Left lung (tissue), 4 donors: ENCODE measurements at regions not wholly inside any gene's neighbourhood (a gene's known extent, or its start where the extent isn't known, plus 50 kb on each side); places are given as distances from the start of the nearest gene placed in this dataset.

Source experiments
- ATAC-seq: fragments of 200-7000 bp; cut with Tn5 transposase; one replicate; pipeline ENCODE4 v1.9.1; 2020; ENCODE audit warnings: moderate library complexity
- DNase-seq, 4 donors: peaks; one replicate each; pipeline ENCODE4 v3.0.0-alpha.2; 2013 to 2020
- H3K27ac ChIP-seq, 2 donors: fragments of 200-600 bp; sonication (generic) in 1 of 2; one replicate each; pipeline versions ENCODE4 v1.5.0 to v1.8.0; 2020 to 2021
- H3K27me3 ChIP-seq, 2 donors: fragments of 200-600 bp; sonication (generic) in 1 of 2; one replicate each; pipeline versions ENCODE4 v1.5.0 to v1.8.0; 2020 to 2021
- H3K36me3 ChIP-seq, 2 donors: fragments of 200-600 bp; sonication (generic) in 1 of 2; one replicate each; pipeline versions ENCODE4 v1.5.0 to v1.8.0; 2020 to 2021
- H3K4me1 ChIP-seq, 2 donors: fragments of 200-600 bp; one replicate each; pipeline ENCODE4 v1.8.0; 2021
- H3K4me3 ChIP-seq, 2 donors: fragments of 200-600 bp; sonication (generic) in 1 of 2; one replicate each; pipeline versions ENCODE4 v1.5.0 to v1.8.0; 2020 to 2021; ENCODE audit warnings: mild to moderate bottlenecking in 1 of 2
- H3K9me3 ChIP-seq, 2 donors: fragments of 200-600 bp; sonication (generic) in 1 of 2; one replicate each; pipeline versions ENCODE4 v1.5.0 to v1.8.0; 2020 to 2021
- CTCF ChIP-seq, 2 donors: fragments of 200-600 bp; sonication (generic) in 1 of 2; IDR thresholded peaks; one replicate each; pipeline versions ENCODE4 v1.5.0 to v1.8.0; 2021; ENCODE audit warnings: antibody characterized with exemption in 2 of 2
- intact Hi-C, 2 donors: fragments of 100-400 bp; cut with DNase I; formaldehyde crosslinking; loops; one replicate each; pipeline versions ENCODE4 v1.11.2 to v1.14.2; 2022
- donor health status: DM: no; HTN: yes; CAD: no.
- donor health status: DM: no; HTN: no; CAD: no.

GRCh38 chr15:39466750-39467105, 114.2 kb upstream of the THBS1 start:
- Histone ChIP-seq H3K9me3 (no peaks in the 10 kb centered on the region), H3K4me1 (peaks cover 7 to 65% of the 10 kb centered on the region in 2 donors), H3K27ac (peak overlapping the region; percentile 53 to 72), H3K27me3 (no peaks in the 10 kb centered on the region), H3K36me3 (no peaks in the 10 kb centered on the region), H3K4me3 (no peak overlapping the region)
- DNase-seq = no peak
- no peak for ATAC-seq
- TF ChIP-seq CTCF (IDR thresholded peaks at IDR 0.05) = no peak
- intact Hi-C loops = no loop called here

GRCh38 chr15:39468331-39468730, 112.5 kb upstream of the THBS1 start:
- Histone ChIP-seq H3K27ac (peak overlapping the region; percentile 0 to 80), H3K4me3 (no peak overlapping the region), H3K27me3 (no peaks in the 10 kb centered on the region), H3K4me1 (peaks cover 9 to 64% of the 10 kb centered on the region in 2 donors), H3K9me3 (no peaks in the 10 kb centered on the region), H3K36me3 (no peaks in the 10 kb centered on the region)
- no peak for TF ChIP-seq CTCF (IDR thresholded peaks at IDR 0.05)
- DNase-seq (no peak), ATAC-seq (peak; percentile 16)
- intact Hi-C loops = no loop called here

GRCh38 chr15:39468828-39469227, 112.1 kb upstream of the THBS1 start:
- H3K36me3 ChIP-seq = no peaks in the 10 kb centered on the region
- peak overlapping the region; percentile 0 to 80 for H3K27ac ChIP-seq
- H3K27me3 ChIP-seq = no peaks in the 10 kb centered on the region
- intact Hi-C loops = no loop called here
- TF ChIP-seq CTCF (IDR thresholded peaks at IDR 0.05) = no peak
- DNase-seq (no peak), ATAC-seq (no peak)
- no peak overlapping the region for H3K4me3 ChIP-seq
- H3K4me1 ChIP-seq = peaks cover 12 to 65% of the 10 kb centered on the region in 2 donors
- H3K9me3 ChIP-seq = no peaks in the 10 kb centered on the region

GRCh38 chr15:39471785-39472574, 108.9 kb upstream of the THBS1 start:
- DNase-seq (no peak), ATAC-seq (peak; percentile 3)
- Histone ChIP-seq H3K4me1 (peaks cover 13 to 60% of the 10 kb centered on the region in 2 donors), H3K27ac (peak overlapping the region; percentile 30 to 82), H3K9me3 (no peaks in the 10 kb centered on the region), H3K4me3 (no peak overlapping the region), H3K27me3 (no peaks in the 10 kb centered on the region), H3K36me3 (no peaks in the 10 kb centered on the region)
- no peak for TF ChIP-seq CTCF (IDR thresholded peaks at IDR 0.05)
- intact Hi-C loops = no loop called here

GRCh38 chr15:39472621-39473297, 108.1 kb upstream of the THBS1 start:
- DNase-seq = peak in 3 of 4 donors; percentile 83 to 98 (median 97)
- Histone ChIP-seq H3K4me1 (peaks cover 10 to 52% of the 10 kb centered on the region in 2 donors), H3K27ac (peak overlapping the region; percentile 30 to 82), H3K9me3 (no peaks in the 10 kb centered on the region), H3K36me3 (no peaks in the 10 kb centered on the region), H3K27me3 (no peaks in the 10 kb centered on the region), H3K4me3 (no peak overlapping the region)
- TF ChIP-seq CTCF (IDR thresholded peaks at IDR 0.05) = no peak
- intact Hi-C loops = no loop called here
- peak; percentile 83 for ATAC-seq
